ENCODE measurements at regions not wholly inside any gene's neighbourhood (a gene's known extent, or its start where the extent isn't known, plus 50 kb on each side); places are given as distances from the start of the nearest gene placed in this dataset.

- TF ChIP-seq FOXK2 (IDR thresholded peaks at IDR 0.05) = no peak
- TF ChIP-seq FOXA1 (IDR thresholded peaks at IDR 0.05) = no peak
- TF ChIP-seq ELF4 (IDR thresholded peaks at IDR 0.05) = no peak
- TF ChIP-seq SP1 (IDR thresholded peaks at IDR 0.05) = no peak
- TF ChIP-seq PKNOX1 (IDR thresholded peaks at IDR 0.05) = no peak
These were observed 1002.0 kb upstream of the ADGRB3 start for GRCh38 chr6:67633058-67633457.
